Smooth muscle cell (in vitro differentiated cells): ENCODE measurements at regions not wholly inside any gene's neighbourhood (a gene's known extent, or its start where the extent isn't known, plus 50 kb on each side); places are given as distances from the start of the nearest gene placed in this dataset.

ENCODE experiments used
- DNase-seq: peaks from one replicate; lab custom pipeline; 2025; ENCODE audit not compliant: unreplicated experiment; lab: John Stamatoyannopoulos, UW
- H2AFZ ChIP-seq: fragments of 200-600 bp; sonication (generic); 2 replicates; pipeline ENCODE4 v1.6.0; 2016; ENCODE audit warnings: antibody characterized with exemption, low read depth, mild to moderate bottlenecking
- H3F3A ChIP-seq: fragments of 200-600 bp; sonication (generic); 2 replicates; pipeline ENCODE4 v1.6.0; 2017; ENCODE audit warnings: antibody characterized with exemption, low read depth
- H3K27ac ChIP-seq: fragments of 200-600 bp; sonication (generic); 2 replicates; pipeline ENCODE4 v1.5.1; 2016; ENCODE audit warnings: low read depth, mild to moderate bottlenecking
- H3K27me3 ChIP-seq: fragments of 200-600 bp; sonication (generic); 2 replicates; pipeline ENCODE4 v1.6.1; 2016; ENCODE audit warnings: low read depth, mild to moderate bottlenecking
- H3K36me3 ChIP-seq: fragments of 200-600 bp; sonication (generic); 2 replicates; pipeline ENCODE4 v1.5.1; 2016; ENCODE audit warnings: low read depth
- H3K4me1 ChIP-seq: fragments of 200-600 bp; sonication (generic); 2 replicates; pipeline ENCODE4 v1.5.1; 2016; ENCODE audit warnings: low read depth
- H3K4me2 ChIP-seq: fragments of 200-600 bp; sonication (generic); 2 replicates; pipeline ENCODE4 v1.6.0; 2016; ENCODE audit warnings: mild to moderate bottlenecking
- H3K4me3 ChIP-seq: fragments of 200-600 bp; sonication (generic); 2 replicates; pipeline ENCODE4 v1.5.1; 2016; ENCODE audit warnings: mild to moderate bottlenecking
- H3K79me2 ChIP-seq: fragments of 200-600 bp; sonication (generic); 2 replicates; pipeline ENCODE4 v1.6.0; 2016; ENCODE audit warnings: low read depth, mild to moderate bottlenecking
- H3K9ac ChIP-seq: fragments of 200-600 bp; sonication (generic); 2 replicates; pipeline ENCODE4 v1.6.0; 2016; ENCODE audit warnings: low read depth
- H3K9me3 ChIP-seq: fragments of 200-600 bp; sonication (generic); replicated peaks from 2 replicates; pipeline ENCODE4 v1.5.1; 2016; ENCODE audit warnings: low read depth
- H4K20me1 ChIP-seq: fragments of 200-600 bp; sonication (generic); 2 replicates; pipeline ENCODE4 v1.6.0; 2016; ENCODE audit warnings: low read depth
- CTCF ChIP-seq: fragments of 200-600 bp; sonication (generic); IDR thresholded peaks from 2 replicates; pipeline ENCODE4 v1.5.1; 2017; ENCODE audit warnings: borderline replicate concordance, mild to moderate bottlenecking, antibody characterized with exemption; ENCODE audit not compliant: insufficient read depth, poor library complexity, severe bottlenecking
- WGBS: methylation state at CpG from one replicate; pipeline ENCODE4 v1.1.7; 2016; ENCODE audit warnings: low lambda C conversion rate; 5-methylcytosine and 5-hydroxymethylcytosine counted together

- DNase-seq: peak; percentile 2
- H2AFZ ChIP-seq: no peak overlapping the region
- TF ChIP-seq CTCF: peak; percentile 69
Observed at GRCh38 chr14:95432144-95433093, 84.0 kb downstream of the SYNE3 start.

GRCh38 chr14:95431199-95432143, 85.0 kb downstream of the SYNE3 start:
- Histone ChIP-seq H3K9me3 (no peaks in the 10 kb centered on the region), H3K36me3 (no peaks in the 10 kb centered on the region), H3K27ac (no peak overlapping the region), H3K79me2 (no peaks in the 10 kb centered on the region), H3F3A (no peaks in the 10 kb centered on the region), H4K20me1 (no peaks in the 10 kb centered on the region), H3K9ac (peak overlapping the region; percentile 34), H3K27me3 (no peaks in the 10 kb centered on the region), H3K4me2 (no peak overlapping the region), H3K4me3 (no peak overlapping the region), H2AFZ (no peak overlapping the region), H3K4me1 (no peaks in the 10 kb centered on the region)
- 73% methylated on average over 17 of the region's 17 CpGs for WGBS
- DNase-seq: no peak
- peak; percentile 46 for TF ChIP-seq CTCF

More at GRCh38 chr14:95432144-95433093, 84.0 kb downstream of the SYNE3 start:
- H3K79me2 ChIP-seq: no peaks in the 10 kb centered on the region
- no peaks in the 10 kb centered on the region for H3F3A ChIP-seq
- H3K9me3 ChIP-seq: no peaks in the 10 kb centered on the region
- no peak overlapping the region for H3K4me3 ChIP-seq
- H3K36me3 ChIP-seq: no peaks in the 10 kb centered on the region
- no peak overlapping the region for H3K4me2 ChIP-seq
- no peaks in the 10 kb centered on the region for H4K20me1 ChIP-seq
- H3K4me1 ChIP-seq: no peaks in the 10 kb centered on the region
- WGBS: 50% methylated on average over 20 of the region's 20 CpGs
- H3K27ac ChIP-seq: no peak overlapping the region
- peak overlapping the region; percentile 34 for H3K9ac ChIP-seq
- H3K27me3 ChIP-seq: no peaks in the 10 kb centered on the region

- TF ChIP-seq CTCF: no peak
- no peak for DNase-seq
- Histone ChIP-seq H3K36me3 (no peaks in the 10 kb centered on the region), H3F3A (no peaks in the 10 kb centered on the region), H4K20me1 (no peaks in the 10 kb centered on the region), H3K4me3 (no peak overlapping the region), H3K4me1 (no peaks in the 10 kb centered on the region), H3K9me3 (no peaks in the 10 kb centered on the region), H2AFZ (no peak overlapping the region), H3K4me2 (no peak overlapping the region), H3K9ac (no peak overlapping the region), H3K27me3 (no peaks in the 10 kb centered on the region), H3K27ac (no peak overlapping the region), H3K79me2 (no peaks in the 10 kb centered on the region)
- 88% methylated on average over 4 of the region's 4 CpGs for WGBS
Observed at GRCh38 chr14:95428557-95428956, 87.9 kb downstream of the SYNE3 start.
